GM18870 (cell line): ENCODE measurements at regions not wholly inside any gene's neighbourhood (a gene's known extent, or its start where the extent isn't known, plus 50 kb on each side); places are given as distances from the start of the nearest gene placed in this dataset.
A peak's percentile ranks its signal among the peaks of the same experiment; 100 is the strongest.

Experiments
- ATAC-seq: cut with Tn5 transposase; IDR thresholded peaks from one replicate; pipeline ENCODE4 v1.9.1; 2021; ENCODE audit warnings: moderate library complexity; ENCODE audit not compliant: unreplicated experiment

- no peak for ATAC-seq
Measured at GRCh38 chr18:27704736-27705361, 472.1 kb downstream of the CDH2 start.

GRCh38 chr18:27699137-27699536, 477.8 kb downstream of the CDH2 start:
- no peak for ATAC-seq

GRCh38 chr18:27696148-27696547, 480.8 kb downstream of the CDH2 start:
- no peak for ATAC-seq

GRCh38 chr18:27695503-27695902, 481.4 kb downstream of the CDH2 start:
- no peak for ATAC-seq

- no peak for ATAC-seq
Measured at GRCh38 chr18:27695052-27695451, 481.9 kb downstream of the CDH2 start.

- no peak for ATAC-seq
Measured at GRCh38 chr18:27688581-27688980, 488.3 kb downstream of the CDH2 start.

- ATAC-seq = no peak
Measured at GRCh38 chr18:27687351-27687979, 489.5 kb downstream of the CDH2 start.

GRCh38 chr18:27685807-27686412, 491.0 kb downstream of the CDH2 start:
- ATAC-seq = no peak

- no peak for ATAC-seq
Measured at GRCh38 chr18:27685091-27685490, 491.8 kb downstream of the CDH2 start.

- ATAC-seq = no peak
Measured at GRCh38 chr18:27674411-27674810, 489.3 kb upstream of the CHST9 start.

GRCh38 chr18:27673861-27674260, 488.8 kb upstream of the CHST9 start:
- ATAC-seq = no peak

- no peak for ATAC-seq
Measured at GRCh38 chr18:27668158-27668557, 483.1 kb upstream of the CHST9 start.

- no peak for ATAC-seq
Measured at GRCh38 chr18:27667064-27667463, 482.0 kb upstream of the CHST9 start.

GRCh38 chr18:27666016-27666415, 480.9 kb upstream of the CHST9 start:
- ATAC-seq = no peak

GRCh38 chr18:27665264-27665799, 480.2 kb upstream of the CHST9 start:
- no peak for ATAC-seq

GRCh38 chr18:27662949-27663348, 477.8 kb upstream of the CHST9 start:
- no peak for ATAC-seq

GRCh38 chr18:27662537-27662936, 477.4 kb upstream of the CHST9 start:
- no peak for ATAC-seq

GRCh38 chr18:27661320-27662018, 476.4 kb upstream of the CHST9 start:
- no peak for ATAC-seq

GRCh38 chr18:27656905-27657304, 471.8 kb upstream of the CHST9 start:
- no peak for ATAC-seq

- ATAC-seq = peak; percentile 49
Measured at GRCh38 chr18:27656167-27656778, 471.2 kb upstream of the CHST9 start.

- ATAC-seq = no peak
Measured at GRCh38 chr18:27653247-27653646, 468.1 kb upstream of the CHST9 start.
